ENCODE measurements at regions not wholly inside any gene's neighbourhood (a gene's known extent, or its start where the extent isn't known, plus 50 kb on each side); places are given as distances from the start of the nearest gene placed in this dataset.
"Not testable (repeated sequence)": the region's sequence is repeated elsewhere in the genome, so short reads cannot be mapped to it uniquely, and the experiment has no call there.

GRCh38 chr5:19240170-19240569 is 747.8 kb downstream of the CDH18 start:
- no peaks in the 10 kb centered on the region for H3K36me3 Mint-ChIP-seq (ENCODE audit: low read depth)
- no peak overlapping the region for H3K4me3 Mint-ChIP-seq
- H3K27me3 Mint-ChIP-seq = no peaks in the 10 kb centered on the region
- no peaks in the 10 kb centered on the region for H3K4me1 Mint-ChIP-seq (ENCODE audit: low read depth)
- no peak overlapping the region for H3K27ac Mint-ChIP-seq
- peaks cover 30% of the 10 kb centered on the region for H3K9me3 Mint-ChIP-seq
- intact Hi-C loops (cut with micrococcal nuclease) = no loop called here

GRCh38 chr5:19241690-19242089 is 746.3 kb downstream of the CDH18 start:
- H3K36me3 Mint-ChIP-seq (ENCODE audit: low read depth) = no peaks in the 10 kb centered on the region
- no peak overlapping the region for H3K27ac Mint-ChIP-seq
- no peaks in the 10 kb centered on the region for H3K4me1 Mint-ChIP-seq (ENCODE audit: low read depth)
- H3K27me3 Mint-ChIP-seq = no peaks in the 10 kb centered on the region
- intact Hi-C loops (cut with micrococcal nuclease) = no loop called here
- H3K9me3 Mint-ChIP-seq = peaks cover 33% of the 10 kb centered on the region
- H3K4me3 Mint-ChIP-seq = no peak overlapping the region

- intact Hi-C loops (cut with micrococcal nuclease); H3K27me3 Mint-ChIP-seq; H3K4me1 Mint-ChIP-seq (ENCODE audit: low read depth); H3K27ac Mint-ChIP-seq; H3K36me3 Mint-ChIP-seq (ENCODE audit: low read depth); H3K4me3 Mint-ChIP-seq: not testable (repeated sequence)
- H3K9me3 Mint-ChIP-seq = peaks cover 33% of the 10 kb centered on the region
Observed at GRCh38 chr5:19246191-19246590, 741.8 kb downstream of the CDH18 start.

DNA sequence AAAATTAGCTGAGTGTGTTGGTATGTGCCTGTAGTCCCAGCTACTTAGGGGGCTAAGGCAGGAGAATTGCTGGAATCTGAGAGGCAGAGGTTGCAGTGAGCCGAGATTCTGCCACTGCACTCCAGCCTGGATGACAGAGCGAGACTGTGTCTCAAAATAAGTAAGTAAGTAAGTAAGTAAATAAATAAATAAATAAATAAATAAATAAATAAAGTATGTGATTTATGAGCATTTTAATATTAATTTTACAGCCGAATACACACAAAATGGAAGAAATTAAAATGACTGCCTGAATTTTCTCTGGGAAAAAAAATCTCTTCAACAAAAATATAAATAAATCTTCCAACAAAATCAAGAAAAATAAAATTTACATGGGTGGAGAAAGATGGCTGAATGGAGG is 740.7 kb downstream of the CDH18 start:
- no peak overlapping the region for H3K27ac Mint-ChIP-seq

DNA sequence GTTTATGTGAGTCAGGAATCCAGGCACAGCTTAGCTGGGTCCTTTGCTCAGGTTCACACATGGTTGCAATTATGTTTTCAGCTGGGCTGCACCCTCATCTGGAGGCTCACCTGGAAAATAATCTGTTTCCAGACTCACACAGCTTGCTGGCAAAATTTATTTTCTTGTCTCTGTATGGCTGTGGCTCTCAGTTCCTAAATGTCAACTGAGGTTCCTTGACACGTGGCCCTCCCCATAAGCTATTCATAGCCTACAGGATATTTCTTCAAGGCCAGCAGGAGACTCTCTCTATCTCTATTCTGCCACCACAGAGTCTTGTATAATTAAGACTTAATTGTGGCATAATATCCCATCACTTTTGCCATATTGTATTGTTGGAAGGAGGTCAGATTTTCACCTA is 732.0 kb downstream of the CDH18 start:
- Mint-ChIP-seq H3K4me1 (ENCODE audit: low read depth) (no peaks in the 10 kb centered on the region), H3K27ac (no peak overlapping the region), H3K36me3 (ENCODE audit: low read depth) (no peaks in the 10 kb centered on the region), H3K9me3 (peaks cover 28% of the 10 kb centered on the region), H3K4me3 (no peak overlapping the region), H3K27me3 (no peaks in the 10 kb centered on the region)
- intact Hi-C loops (cut with micrococcal nuclease) = no loop called here

More for the DNA sequence above, 740.7 kb downstream of the CDH18 start:
- Mint-ChIP-seq H3K27me3 (no peaks in the 10 kb centered on the region), H3K9me3 (peaks cover 33% of the 10 kb centered on the region), H3K4me1 (ENCODE audit: low read depth) (no peaks in the 10 kb centered on the region), H3K36me3 (ENCODE audit: low read depth) (no peaks in the 10 kb centered on the region), H3K4me3 (no peak overlapping the region)
- intact Hi-C loops (cut with micrococcal nuclease) = no loop called here

DNA sequence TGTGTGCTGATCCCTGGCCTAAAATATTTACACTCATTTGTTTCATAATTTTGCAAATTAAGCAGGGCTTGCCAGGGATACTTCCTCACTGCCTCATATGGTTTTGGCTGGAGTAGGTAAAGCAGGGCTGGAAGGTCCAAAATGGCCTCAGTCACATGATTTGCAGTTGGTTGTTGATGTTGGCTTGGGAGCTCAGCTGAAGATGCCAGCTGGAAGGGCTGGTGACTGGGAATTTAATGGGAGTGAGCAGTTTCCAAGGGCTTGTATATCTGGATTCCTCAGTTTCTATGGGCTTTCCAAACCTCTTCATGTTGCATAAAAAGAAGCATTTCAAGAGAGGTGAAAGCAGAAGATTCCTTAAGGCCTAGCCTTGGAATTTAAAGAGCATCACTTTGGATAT is 729.3 kb downstream of the CDH18 start:
- Mint-ChIP-seq H3K9me3 (peaks cover 41% of the 10 kb centered on the region), H3K27ac (no peak overlapping the region), H3K27me3 (no peaks in the 10 kb centered on the region), H3K4me1 (ENCODE audit: low read depth) (no peaks in the 10 kb centered on the region), H3K4me3 (no peak overlapping the region), H3K36me3 (ENCODE audit: low read depth) (no peaks in the 10 kb centered on the region)
- intact Hi-C loops (cut with micrococcal nuclease) = no loop called here

GRCh38 chr5:19261879-19262278 is 726.1 kb downstream of the CDH18 start:
- no peaks in the 10 kb centered on the region for H3K27me3 Mint-ChIP-seq
- H3K9me3 Mint-ChIP-seq = peaks cover 43% of the 10 kb centered on the region
- no peak overlapping the region for H3K4me3 Mint-ChIP-seq
- intact Hi-C loops (cut with micrococcal nuclease) = no loop called here
- H3K27ac Mint-ChIP-seq = no peak overlapping the region
- H3K36me3 Mint-ChIP-seq (ENCODE audit: low read depth) = no peaks in the 10 kb centered on the region
- H3K4me1 Mint-ChIP-seq (ENCODE audit: low read depth) = no peaks in the 10 kb centered on the region

DNA sequence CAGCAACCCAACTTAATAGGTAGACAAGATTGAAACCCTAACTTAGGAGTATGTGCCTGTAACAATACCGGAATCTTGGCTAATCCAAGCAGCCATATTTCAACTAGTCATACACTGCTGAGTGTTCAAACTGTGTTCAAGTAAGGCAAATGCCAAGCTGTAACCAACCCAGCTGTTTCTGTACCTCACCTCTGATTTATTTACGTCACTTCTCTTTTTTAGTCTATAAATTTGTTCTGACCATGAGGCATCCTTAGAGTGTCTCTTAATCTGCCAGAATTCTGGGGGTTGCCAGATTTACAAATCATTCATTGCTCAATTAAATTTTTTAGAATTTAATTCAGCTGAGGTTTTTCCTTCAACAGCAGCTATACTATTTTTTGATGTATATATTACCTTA is 723.2 kb downstream of the CDH18 start:
- no peak overlapping the region for H3K27ac Mint-ChIP-seq
- intact Hi-C loops (cut with micrococcal nuclease) = no loop called here

DNA sequence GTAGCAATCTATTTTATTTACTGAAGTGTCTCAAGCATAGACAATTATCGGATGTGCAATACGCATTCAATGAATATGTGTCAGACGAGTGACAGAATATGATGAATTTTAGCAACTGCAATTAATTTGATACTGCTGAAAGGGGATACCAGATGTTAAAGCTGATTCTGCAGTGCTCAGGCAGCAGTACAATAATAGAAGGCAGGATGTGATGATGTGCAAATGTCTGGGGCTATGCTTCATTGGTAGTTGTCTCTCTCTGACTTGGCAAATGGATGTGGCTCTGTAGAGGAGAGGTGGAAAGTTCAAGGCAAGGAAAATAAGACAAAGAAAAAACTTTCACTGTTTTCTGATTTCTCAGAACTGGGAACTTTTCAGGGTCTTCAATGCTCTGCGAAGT is 721.2 kb downstream of the CDH18 start:
- H3K9me3 Mint-ChIP-seq = peaks cover 55% of the 10 kb centered on the region
- H3K4me3 Mint-ChIP-seq = no peak overlapping the region
- H3K27me3 Mint-ChIP-seq = no peaks in the 10 kb centered on the region
- H3K4me1 Mint-ChIP-seq (ENCODE audit: low read depth) = no peaks in the 10 kb centered on the region
- intact Hi-C loops (cut with micrococcal nuclease) = no loop called here
- H3K36me3 Mint-ChIP-seq (ENCODE audit: low read depth) = no peaks in the 10 kb centered on the region
- H3K27ac Mint-ChIP-seq = no peak overlapping the region

More for the DNA sequence above, 723.2 kb downstream of the CDH18 start:
- Mint-ChIP-seq H3K36me3 (ENCODE audit: low read depth) (no peaks in the 10 kb centered on the region), H3K9me3 (peaks cover 58% of the 10 kb centered on the region), H3K4me1 (ENCODE audit: low read depth) (no peaks in the 10 kb centered on the region), H3K27me3 (no peaks in the 10 kb centered on the region), H3K4me3 (no peak overlapping the region)

DNA sequence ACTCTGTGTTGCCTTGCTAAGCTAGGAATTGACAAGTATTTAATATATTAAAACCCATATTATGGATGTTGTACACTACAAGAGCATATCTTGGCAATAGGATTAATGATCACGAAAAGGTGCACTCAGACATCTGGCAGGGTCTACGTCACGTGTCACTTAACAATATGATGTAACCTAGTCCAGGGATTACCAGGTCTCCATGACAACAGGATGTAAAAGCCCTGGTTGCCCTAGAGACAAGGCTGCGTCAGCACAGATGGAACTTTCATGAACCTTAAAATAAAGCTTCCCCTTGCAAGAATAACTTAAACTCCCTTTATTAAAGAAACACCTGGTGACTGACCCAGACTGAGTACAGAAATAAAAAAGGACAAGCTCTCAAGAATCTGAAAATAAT is 717.8 kb downstream of the CDH18 start:
- H3K27me3 Mint-ChIP-seq = no peaks in the 10 kb centered on the region
- no peak overlapping the region for H3K27ac Mint-ChIP-seq
- peaks cover 61% of the 10 kb centered on the region for H3K9me3 Mint-ChIP-seq
- intact Hi-C loops (cut with micrococcal nuclease) = no loop called here
- no peak overlapping the region for H3K4me3 Mint-ChIP-seq
- no peaks in the 10 kb centered on the region for H3K36me3 Mint-ChIP-seq (ENCODE audit: low read depth)
- H3K4me1 Mint-ChIP-seq (ENCODE audit: low read depth) = no peaks in the 10 kb centered on the region

DNA sequence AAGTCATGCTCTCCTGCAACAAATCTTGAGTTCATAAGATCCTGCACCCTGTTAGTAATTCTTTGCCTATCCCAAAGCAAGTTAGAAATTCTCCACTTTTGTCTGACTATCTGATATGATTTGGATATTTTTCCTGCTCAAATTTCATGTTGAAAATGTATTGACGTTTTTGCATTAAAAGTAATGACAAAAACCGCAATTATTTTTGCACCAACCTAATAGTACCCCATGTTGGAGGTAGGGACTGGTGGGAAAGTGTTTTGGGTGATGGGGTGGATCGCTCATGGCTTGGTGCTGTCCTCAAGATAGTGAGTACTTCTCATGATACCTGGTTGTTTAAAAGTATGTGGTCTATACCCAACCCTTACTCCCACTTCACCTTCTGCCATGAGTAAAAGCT is 713.4 kb downstream of the CDH18 start:
- Mint-ChIP-seq H3K4me1 (ENCODE audit: low read depth) (no peaks in the 10 kb centered on the region), H3K9me3 (peaks cover 48% of the 10 kb centered on the region), H3K27ac (no peak overlapping the region), H3K36me3 (ENCODE audit: low read depth) (no peaks in the 10 kb centered on the region), H3K4me3 (no peak overlapping the region), H3K27me3 (no peaks in the 10 kb centered on the region)
- intact Hi-C loops (cut with micrococcal nuclease) = no loop called here

DNA sequence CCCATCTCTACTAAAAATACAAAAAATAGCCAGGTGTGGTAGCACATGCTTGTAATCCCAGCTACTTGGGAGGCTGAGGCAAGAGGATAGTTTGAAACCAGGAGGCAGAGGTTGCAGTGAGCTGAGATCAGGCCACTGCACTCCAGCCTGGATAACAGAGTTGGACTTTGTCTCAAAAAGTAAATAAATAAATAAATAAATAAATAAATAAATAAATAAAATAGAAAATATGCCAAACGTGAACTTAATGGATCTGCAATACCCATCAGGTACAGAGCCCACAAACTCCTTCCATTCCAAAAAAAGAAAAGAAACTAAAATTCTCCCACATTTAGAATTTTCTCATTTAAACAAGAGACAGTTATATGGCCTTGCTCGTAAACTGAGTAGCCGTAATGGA is 702.7 kb downstream of the CDH18 start:
- no peaks in the 10 kb centered on the region for H3K4me1 Mint-ChIP-seq (ENCODE audit: low read depth)
- no peaks in the 10 kb centered on the region for H3K27me3 Mint-ChIP-seq
- peaks cover 49% of the 10 kb centered on the region for H3K9me3 Mint-ChIP-seq
- no peak overlapping the region for H3K4me3 Mint-ChIP-seq
- H3K27ac Mint-ChIP-seq = no peak overlapping the region
- intact Hi-C loops (cut with micrococcal nuclease) = no loop called here
- no peaks in the 10 kb centered on the region for H3K36me3 Mint-ChIP-seq (ENCODE audit: low read depth)

DNA sequence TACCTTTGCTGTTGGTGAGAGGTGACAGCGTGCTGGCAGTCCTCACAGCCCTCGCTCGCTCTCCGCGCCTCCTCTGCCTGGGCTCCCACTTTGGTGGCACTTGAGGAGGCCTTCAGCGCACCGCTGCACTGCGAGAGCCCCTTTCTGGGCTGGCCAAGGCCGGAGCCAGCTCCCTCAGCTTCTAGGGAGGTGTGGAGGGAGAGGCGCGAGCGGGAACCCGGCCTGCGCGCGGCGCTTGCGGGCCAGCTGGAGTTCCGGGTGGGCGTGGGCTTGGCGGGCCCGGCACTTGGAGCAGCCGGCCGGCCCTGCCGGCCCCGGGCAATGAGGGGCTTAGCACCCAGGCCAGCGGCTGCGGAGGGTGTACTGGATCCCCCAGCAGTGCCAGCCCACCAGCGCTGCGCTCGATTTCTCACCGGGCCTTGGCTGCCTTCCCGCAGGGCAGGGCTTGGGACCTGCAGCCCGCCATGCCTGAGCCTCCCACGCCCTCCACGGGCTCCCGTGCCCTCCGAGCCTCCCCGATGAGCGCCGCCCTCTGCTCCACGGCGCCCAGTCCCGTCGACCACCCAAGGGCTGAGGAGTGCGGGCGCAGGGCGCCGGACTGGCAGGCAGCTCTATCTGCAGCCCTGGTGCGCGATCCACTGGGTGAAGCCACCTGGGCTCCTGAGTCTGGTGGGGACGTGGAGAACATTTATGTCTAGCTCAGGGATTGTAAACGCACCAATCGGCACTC is 700.3 kb downstream of the CDH18 start:
- H3K27me3 Mint-ChIP-seq; H3K4me1 Mint-ChIP-seq (ENCODE audit: low read depth); H3K4me3 Mint-ChIP-seq; H3K27ac Mint-ChIP-seq; intact Hi-C loops (cut with micrococcal nuclease); H3K36me3 Mint-ChIP-seq (ENCODE audit: low read depth): not testable (repeated sequence)
- peaks cover 40% of the 10 kb centered on the region for H3K9me3 Mint-ChIP-seq

DNA sequence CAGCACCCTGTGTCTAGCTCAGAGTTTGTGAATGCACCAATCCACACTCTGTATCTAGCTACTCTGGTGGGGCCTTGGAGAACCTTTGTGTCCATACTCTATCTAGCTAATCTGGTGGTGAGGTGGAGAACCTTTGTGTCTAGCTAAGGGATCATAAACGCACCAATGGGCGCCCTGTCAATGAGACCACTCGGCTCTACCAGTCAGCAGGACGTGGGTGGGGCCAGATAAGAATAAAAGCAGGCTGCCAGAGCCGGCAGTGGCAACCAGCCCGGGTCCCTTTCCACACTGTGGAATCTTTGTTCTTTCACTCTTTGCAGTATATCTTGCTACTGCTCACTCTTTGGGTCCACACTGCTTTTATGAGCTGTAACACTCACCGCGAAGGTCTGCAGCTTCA is 699.7 kb downstream of the CDH18 start:
- H3K36me3 Mint-ChIP-seq (ENCODE audit: low read depth); H3K27ac Mint-ChIP-seq; H3K4me1 Mint-ChIP-seq (ENCODE audit: low read depth); H3K4me3 Mint-ChIP-seq; H3K27me3 Mint-ChIP-seq; intact Hi-C loops (cut with micrococcal nuclease): not testable (repeated sequence)
- H3K9me3 Mint-ChIP-seq = peaks cover 40% of the 10 kb centered on the region

GRCh38 chr5:19297934-19298333 is 690.1 kb downstream of the CDH18 start:
- no peak overlapping the region for H3K27ac Mint-ChIP-seq
- no peak overlapping the region for H3K4me3 Mint-ChIP-seq
- H3K9me3 Mint-ChIP-seq = peaks cover 10% of the 10 kb centered on the region
- H3K36me3 Mint-ChIP-seq (ENCODE audit: low read depth) = no peaks in the 10 kb centered on the region
- H3K27me3 Mint-ChIP-seq = no peaks in the 10 kb centered on the region
- H3K4me1 Mint-ChIP-seq (ENCODE audit: low read depth) = no peaks in the 10 kb centered on the region
- intact Hi-C loops (cut with micrococcal nuclease) = no loop called here
